Frontal cortex (tissue), 3 donors: ENCODE measurements at regions not wholly inside any gene's neighbourhood (a gene's known extent, or its start where the extent isn't known, plus 50 kb on each side); places are given as distances from the start of the nearest gene placed in this dataset.
A peak's percentile ranks its signal among the peaks of the same experiment; 100 is the strongest.

Source experiments
- DNase-seq, 2 donors: peaks; one replicate each; pipeline ENCODE4 v3.0.0; 2012; ENCODE audit warnings: low spot score in 2 of 2
- FAIRE-seq: peaks from 2 replicates; lab custom pipeline; 2012; peaks lifted over from hg19 to GRCh38; lab: Jason Lieb, UNC
- donor health status: control.
- donor health status: control.
- donor health status: control.

DNA sequence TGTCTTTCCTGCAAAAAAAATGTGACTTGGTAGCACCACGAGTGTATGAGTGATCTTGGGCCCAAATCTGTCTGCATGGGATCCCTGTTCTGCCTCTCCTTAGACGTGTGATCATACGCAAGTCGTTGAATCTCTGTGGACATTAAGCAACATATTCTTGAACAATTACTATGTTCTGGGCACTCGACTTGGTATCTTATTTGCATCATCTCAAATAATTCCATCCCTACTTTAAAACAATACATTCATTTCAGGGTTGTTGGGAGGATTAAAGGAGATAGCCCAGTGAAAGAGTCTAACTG lies 145.4 kb upstream of the CPEB2 start:
- FAIRE-seq (no peak), DNase-seq (no peak)

DNA sequence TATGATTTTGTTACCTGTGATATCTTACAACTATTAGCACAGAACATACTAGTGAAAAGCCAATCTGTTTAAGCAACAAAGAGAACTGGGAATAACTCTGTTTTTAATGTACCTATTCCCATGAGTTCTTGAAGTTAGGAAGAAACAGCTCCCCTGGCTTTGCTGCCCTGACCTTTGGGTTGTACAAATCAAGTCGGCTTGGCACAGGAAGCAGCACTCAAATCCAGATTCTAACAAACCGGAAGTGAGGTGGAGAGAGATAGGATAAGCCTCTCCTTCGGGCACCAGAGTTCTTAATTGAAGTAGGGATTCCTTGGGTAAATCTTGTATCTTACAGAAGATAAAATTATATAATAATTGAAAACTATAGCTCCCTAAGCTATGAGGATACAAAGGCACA lies 144.8 kb upstream of the CPEB2 start:
- no peak for DNase-seq

DNA sequence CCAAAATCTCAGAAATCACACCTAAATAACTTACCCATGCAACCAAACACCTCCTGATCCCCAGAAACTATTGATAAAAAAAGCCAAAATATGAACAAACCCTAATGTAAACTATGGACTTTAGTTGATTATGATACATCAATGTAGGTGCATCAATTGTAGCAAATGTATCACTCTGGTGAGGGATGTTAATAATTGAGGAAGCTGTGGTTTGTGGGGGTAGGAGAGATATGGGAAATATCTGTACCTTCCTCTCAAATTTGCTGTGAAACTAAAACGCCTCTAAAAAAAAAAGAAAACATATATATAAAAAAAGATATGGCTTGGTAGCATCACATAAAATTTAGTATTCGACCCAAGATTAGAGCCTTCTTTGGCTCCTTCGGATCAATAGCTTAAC lies 144.3 kb upstream of the CPEB2 start:
- DNase-seq (no peak), FAIRE-seq (no peak)

More for the DNA sequence above, 144.8 kb upstream of the CPEB2 start:
- FAIRE-seq, result no peak

- DNase-seq (peak in 1 of 2 donors; percentile 60), FAIRE-seq (no peak)
Observed at GRCh38 chr4:14862891-14863290, 139.4 kb upstream of the CPEB2 start.

DNA sequence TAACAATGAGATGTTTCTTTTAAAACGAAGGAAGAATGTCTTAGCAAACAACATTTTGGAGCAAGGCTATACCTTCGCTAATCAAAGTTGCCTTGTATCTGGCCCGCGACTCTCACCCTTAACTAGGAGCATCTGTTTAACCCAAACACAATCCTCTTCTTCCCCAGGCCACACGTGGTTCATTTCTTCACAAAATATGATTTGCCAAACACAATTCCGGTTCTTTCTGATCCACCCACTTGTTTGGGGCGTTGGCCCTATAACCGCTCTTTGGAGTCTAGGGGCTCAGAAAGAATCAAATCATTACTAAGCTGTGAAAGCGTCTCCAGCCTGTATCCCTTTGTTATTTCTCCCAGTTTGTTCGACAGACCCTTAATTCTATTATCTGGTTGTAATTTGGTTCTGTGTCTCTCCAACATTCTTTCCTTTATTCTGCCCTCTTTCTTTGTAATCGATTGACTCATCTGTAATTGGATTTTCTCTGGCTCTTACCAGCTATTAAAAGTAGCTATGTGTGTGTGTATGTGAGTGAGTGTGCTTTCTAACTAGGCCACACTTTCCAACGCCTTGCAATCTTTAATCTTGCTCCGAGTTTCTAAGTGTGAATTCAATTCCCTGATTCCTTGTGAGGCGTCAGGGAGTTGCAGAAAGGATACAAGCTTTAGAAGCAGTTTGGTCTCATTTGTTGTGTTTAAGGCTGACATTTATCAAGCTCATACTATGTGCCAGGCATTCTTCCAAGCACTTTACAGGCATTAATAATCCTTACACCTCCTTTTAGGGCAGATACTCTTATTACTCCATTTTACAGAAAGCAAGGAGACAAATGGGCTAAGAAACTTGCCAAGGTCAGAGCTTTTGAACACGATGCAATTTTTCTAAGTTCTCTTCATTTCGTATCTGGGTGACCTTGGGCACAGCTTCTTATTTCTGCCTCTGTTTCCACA lies 138.6 kb upstream of the CPEB2 start:
- DNase-seq, result no peak
- no peak for FAIRE-seq

- DNase-seq (no peak), FAIRE-seq (no peak)
Observed at GRCh38 chr4:14864365-14865030, 137.8 kb upstream of the CPEB2 start.

DNA sequence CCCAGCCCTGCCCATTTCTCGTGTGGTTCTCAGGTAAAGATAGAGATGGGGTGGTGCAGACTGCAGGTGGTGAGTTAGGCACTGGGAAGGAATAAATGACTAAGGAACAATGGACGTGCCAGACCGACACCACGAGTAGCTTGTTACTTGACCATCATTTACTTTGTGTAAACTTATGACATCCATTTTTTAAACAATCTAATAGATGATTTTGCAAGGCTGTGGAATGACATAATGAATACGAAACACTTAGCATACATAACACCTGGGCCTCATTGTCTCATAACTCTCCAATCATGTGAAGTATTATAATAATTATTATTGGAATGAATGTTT lies 137.3 kb upstream of the CPEB2 start:
- no peak for DNase-seq
- FAIRE-seq, result no peak

- FAIRE-seq (no peak), DNase-seq (no peak)
Observed at GRCh38 chr4:14865804-14866203, 136.5 kb upstream of the CPEB2 start.

GRCh38 chr4:14867847-14868246 lies 134.4 kb upstream of the CPEB2 start:
- DNase-seq, result no peak
- no peak for FAIRE-seq

DNA sequence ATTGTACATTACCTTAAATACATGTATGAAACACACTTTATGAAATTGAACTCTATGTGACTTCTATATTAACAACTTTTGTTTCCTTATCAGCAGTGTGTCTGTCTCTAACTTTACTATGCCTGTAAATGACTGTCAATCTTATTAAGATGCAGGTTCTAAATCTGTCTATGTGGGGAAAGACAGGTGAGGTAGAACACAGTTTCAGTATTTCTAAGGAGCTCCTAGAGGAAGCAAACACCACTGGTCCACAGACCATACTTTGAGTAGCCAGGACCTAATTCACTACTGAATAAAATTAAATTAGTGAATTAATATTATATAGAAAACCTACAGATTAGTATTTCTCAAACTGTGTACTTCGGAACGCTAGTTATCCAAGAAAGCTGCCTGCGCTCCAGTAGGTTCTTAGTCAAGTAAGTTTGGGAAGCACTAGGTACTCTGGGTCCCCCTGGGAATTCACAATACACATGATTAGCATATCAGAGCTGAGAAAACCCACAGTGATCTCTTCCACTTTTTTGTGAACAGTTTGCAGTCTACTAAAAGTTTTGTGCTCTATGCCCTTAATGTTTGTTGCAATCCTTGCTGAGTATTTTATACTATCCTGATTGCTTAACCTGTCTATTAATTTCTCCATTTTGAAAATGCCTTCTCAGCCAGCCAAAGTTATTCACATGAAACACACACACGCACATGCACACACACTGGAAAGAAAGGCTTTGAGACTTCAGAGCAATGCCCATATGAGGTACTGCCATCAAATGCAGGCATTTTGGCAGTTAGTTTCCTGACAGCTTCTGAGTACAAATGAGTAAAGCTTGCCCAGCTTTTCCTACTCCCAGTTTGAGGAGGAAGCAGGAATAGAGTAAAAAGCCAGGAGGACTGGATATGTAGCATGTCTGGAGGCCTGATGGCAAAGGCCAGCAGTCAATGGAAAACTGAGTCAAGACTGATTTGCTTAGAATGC lies 133.6 kb upstream of the CPEB2 start:
- FAIRE-seq (no peak), DNase-seq (no peak)

DNA sequence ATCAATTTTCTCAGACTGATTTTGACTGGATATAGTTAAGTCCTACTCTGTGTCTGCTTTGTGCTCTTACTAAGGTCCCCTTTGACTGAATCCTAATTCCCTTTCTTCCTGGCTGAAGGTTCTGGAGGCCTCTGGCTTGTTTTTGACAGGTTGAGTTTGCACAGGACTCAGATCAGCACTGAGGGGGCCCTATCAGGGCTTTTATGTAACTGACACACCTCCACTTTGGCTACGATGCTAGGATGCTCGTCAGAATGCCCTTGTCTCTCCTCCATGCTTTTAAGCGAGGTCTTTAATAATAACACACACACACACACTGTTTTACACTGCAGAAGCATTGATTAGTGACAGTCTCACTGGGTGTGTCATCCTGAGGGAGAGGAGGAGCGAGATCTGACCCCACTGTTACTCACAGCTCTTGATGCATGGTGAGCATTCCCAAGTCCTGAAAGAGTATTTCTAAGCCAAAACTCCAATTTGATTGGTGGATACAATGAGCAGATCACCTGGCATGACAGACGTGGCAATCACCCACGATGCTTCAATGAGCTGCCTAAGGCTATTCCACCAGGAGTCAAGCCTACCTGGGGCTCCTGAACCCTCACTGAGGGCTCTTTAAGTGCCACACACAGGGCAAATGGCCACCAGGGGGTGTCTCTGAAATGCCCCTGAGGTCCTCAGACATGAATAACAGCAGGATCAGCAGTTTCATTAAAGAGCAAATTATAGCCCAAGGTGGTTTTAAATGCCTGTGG lies 130.4 kb upstream of the CPEB2 start:
- no peak for FAIRE-seq
- DNase-seq, result no peak

DNA sequence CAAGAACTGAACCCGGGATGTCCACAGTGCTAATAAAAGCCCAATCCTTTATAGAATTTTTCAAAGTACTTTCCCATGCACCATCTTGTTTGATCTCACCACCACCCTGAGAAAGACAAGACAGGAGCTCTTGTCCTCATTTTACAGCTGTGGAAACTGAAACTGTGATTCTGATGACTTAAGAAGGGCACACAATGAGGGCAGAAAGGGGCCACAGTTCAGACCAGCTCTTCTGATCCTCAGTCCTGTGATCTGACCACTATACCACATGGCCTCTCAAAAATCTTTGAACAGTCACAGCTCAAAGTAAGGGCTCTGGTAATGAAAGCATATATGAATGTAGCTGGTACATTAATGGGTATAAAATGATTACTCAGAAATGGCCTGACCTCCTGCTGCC lies 127.3 kb upstream of the CPEB2 start:
- FAIRE-seq (no peak), DNase-seq (no peak)

- FAIRE-seq (no peak), DNase-seq (no peak)
Observed at GRCh38 chr4:14877246-14878225, 124.7 kb upstream of the CPEB2 start.

DNA sequence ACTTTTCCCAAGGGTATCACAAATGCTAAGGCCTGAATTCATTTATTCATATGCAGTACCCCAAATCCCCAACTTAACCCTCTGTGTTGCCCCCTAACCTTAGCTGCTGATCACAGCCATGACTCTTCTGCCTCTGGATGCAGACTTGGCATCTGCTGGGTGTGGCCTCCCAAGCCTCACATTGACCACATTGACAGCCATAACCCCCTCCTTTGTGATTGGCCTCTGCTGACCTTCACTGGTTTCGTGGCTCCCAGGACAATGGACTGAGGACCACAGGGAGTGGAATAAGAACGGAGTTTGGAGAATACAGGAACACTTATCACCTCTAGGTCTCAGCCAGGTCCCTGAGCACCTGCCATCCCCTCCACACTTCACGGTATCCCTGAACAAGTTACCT lies 123.6 kb upstream of the CPEB2 start:
- DNase-seq (no peak), FAIRE-seq (no peak)

GRCh38 chr4:14879683-14880082 lies 122.6 kb upstream of the CPEB2 start:
- DNase-seq (no peak), FAIRE-seq (no peak)

- DNase-seq (no peak), FAIRE-seq (no peak)
Observed at GRCh38 chr4:14880805-14881204, 121.5 kb upstream of the CPEB2 start.

DNA sequence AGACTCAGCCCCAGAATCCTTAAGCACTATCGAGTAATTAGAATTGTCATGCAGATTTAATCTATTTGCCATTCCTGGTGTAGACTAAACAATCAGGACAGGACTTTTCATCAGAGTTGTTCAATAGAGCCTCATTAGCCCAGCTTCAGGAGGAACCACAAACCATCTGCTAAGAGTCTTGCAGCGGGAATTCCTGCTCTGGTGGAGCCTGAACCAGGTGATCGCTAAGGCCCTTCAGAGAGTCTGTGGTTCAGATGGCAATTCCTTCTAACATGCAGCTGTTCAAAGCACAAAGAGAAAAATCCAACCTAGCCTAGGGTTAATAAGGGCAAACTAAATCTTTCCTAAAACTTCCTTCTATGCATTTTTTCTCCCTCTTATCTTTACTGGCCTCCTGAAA lies 119.1 kb upstream of the CPEB2 start:
- DNase-seq (no peak), FAIRE-seq (no peak)

DNA sequence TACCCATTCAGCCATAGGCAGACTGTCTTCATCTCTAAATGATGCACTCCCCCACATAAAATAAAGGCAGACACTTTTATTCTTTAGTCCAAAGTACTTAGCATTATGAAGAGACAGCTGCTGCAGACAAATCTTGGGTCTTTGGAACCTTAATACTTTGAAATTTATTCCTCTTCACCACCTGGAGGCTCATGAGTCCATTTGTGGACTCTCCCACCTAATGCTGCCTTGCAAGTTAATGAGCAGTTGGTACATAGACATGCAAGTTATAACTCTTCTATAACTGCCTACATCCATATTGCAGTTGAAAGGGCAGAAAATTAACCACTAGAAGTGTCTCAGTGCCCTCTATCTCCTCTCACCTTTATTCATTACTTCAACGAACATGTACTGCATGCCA lies 118.6 kb upstream of the CPEB2 start:
- no peak for FAIRE-seq
- no peak for DNase-seq
